Vagina (tissue), 2 donors: ENCODE measurements at regions not wholly inside any gene's neighbourhood (a gene's known extent, or its start where the extent isn't known, plus 50 kb on each side); places are given as distances from the start of the nearest gene placed in this dataset.

Experiments used
- DNase-seq, 2 donors: peaks; one replicate each; pipeline ENCODE4 v3.0.0-alpha.2; 2017; ENCODE audit errors: extremely low spot score in 2 of 2
- H3K27ac ChIP-seq: fragments of 200-600 bp; sonication (generic); one replicate; pipeline ENCODE4 v1.5.1; 2019
- H3K27me3 ChIP-seq: fragments of 200-600 bp; sonication (generic); one replicate; pipeline ENCODE4 v1.5.1; 2019
- H3K36me3 ChIP-seq, 2 donors: fragments of 200-600 bp; sonication (generic); one replicate each; pipeline ENCODE4 v1.5.1; 2017 to 2019
- H3K4me1 ChIP-seq: fragments of 200-600 bp; sonication (generic); one replicate; pipeline ENCODE4 v1.5.1; 2019
- H3K4me3 ChIP-seq, 2 donors: fragments of 200-600 bp; sonication (generic); 1 replicate in 1 of 2; 2 replicates in 1 of 2; pipeline ENCODE4 v1.5.1; 2016 to 2019
- H3K9me3 ChIP-seq: fragments of 200-600 bp; sonication (generic); one replicate; pipeline ENCODE4 v1.5.1; 2019
- POLR2A ChIP-seq, 2 donors: fragments of 450-650 bp; IDR thresholded peaks; one replicate each; pipeline ENCODE4 v1.6.1; 2017; ENCODE audit warnings: antibody characterized with exemption in 2 of 2, mild to moderate bottlenecking in 2 of 2, moderate library complexity in 2 of 2
- POLR2AphosphoS5 ChIP-seq, 2 donors: sonication (generic); formaldehyde crosslinking; IDR thresholded peaks; one replicate each; pipeline ENCODE4 v1.9.0; 2017; ENCODE audit warnings: antibody characterized with exemption in 2 of 2, mild to moderate bottlenecking in 2 of 2, low read depth in 1 of 2; ENCODE audit not compliant: insufficient read depth in 1 of 2
- intact Hi-C: fragments of 100-400 bp; cut with DNase I; formaldehyde crosslinking; loops from one replicate; pipeline ENCODE4 v1.15.1; 2023
- TF ChIP-seq, protein P1 (sequence below), 3 experiments: fragments of 450-650 bp in 2 of 3; fragments of 200-600 bp in 1 of 3; sonication (generic) in 1 of 3; IDR thresholded peaks; one replicate each; pipeline ENCODE4 v1.5.1; 2017 to 2019; ENCODE audit warnings: antibody characterized with exemption in 3 of 3, mild to moderate bottlenecking in 2 of 3, moderate library complexity in 2 of 3

DNA sequence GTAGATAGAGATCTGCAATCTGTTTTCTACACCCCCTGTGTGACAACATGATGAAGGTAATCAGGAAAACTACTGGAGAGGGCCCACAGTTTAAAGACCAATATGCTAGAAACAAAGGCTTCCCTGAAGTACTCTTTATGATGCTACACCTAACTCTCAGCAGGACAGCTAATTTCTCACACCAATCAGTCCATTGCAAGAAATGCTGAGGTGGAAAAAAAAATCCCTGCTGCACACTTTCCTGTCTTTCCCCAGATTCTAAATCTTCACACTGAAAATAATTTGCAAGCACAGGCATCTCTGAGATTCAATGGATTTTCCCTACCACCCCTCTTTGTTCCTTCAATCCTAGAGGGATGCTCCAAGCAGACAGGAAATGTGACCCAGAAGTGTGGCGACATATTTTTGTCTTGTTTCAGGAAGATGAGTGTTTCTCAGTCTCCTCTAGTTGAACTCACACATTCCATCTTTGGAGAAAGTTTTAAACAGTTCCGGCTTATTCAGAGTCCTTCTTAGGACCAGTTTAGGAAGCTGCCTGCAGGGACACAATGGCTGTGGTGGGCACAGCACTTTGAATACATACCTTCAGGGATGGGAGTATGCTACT lies 671.6 kb downstream of the DIAPH3 start:
- TF ChIP-seq POLR2AphosphoS5 (IDR thresholded peaks at IDR 0.05; ENCODE audit: insufficient read depth in 1 of 2, low read depth in 1 of 2) (no peak), POLR2A (IDR thresholded peaks at IDR 0.05) (no peak)
- TF ChIP-seq, protein P1, sequence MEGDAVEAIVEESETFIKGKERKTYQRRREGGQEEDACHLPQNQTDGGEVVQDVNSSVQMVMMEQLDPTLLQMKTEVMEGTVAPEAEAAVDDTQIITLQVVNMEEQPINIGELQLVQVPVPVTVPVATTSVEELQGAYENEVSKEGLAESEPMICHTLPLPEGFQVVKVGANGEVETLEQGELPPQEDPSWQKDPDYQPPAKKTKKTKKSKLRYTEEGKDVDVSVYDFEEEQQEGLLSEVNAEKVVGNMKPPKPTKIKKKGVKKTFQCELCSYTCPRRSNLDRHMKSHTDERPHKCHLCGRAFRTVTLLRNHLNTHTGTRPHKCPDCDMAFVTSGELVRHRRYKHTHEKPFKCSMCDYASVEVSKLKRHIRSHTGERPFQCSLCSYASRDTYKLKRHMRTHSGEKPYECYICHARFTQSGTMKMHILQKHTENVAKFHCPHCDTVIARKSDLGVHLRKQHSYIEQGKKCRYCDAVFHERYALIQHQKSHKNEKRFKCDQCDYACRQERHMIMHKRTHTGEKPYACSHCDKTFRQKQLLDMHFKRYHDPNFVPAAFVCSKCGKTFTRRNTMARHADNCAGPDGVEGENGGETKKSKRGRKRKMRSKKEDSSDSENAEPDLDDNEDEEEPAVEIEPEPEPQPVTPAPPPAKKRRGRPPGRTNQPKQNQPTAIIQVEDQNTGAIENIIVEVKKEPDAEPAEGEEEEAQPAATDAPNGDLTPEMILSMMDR (IDR thresholded peaks at IDR 0.05) = no peak
- Histone ChIP-seq H3K4me3 (no peak overlapping the region), H3K4me1 (peaks cover 6% of the 10 kb centered on the region), H3K36me3 (no peaks in the 10 kb centered on the region), H3K27me3 (no peaks in the 10 kb centered on the region), H3K9me3 (no peaks in the 10 kb centered on the region), H3K27ac (no peak overlapping the region)
- DNase-seq = no peak
- intact Hi-C loops = no loop called here

DNA sequence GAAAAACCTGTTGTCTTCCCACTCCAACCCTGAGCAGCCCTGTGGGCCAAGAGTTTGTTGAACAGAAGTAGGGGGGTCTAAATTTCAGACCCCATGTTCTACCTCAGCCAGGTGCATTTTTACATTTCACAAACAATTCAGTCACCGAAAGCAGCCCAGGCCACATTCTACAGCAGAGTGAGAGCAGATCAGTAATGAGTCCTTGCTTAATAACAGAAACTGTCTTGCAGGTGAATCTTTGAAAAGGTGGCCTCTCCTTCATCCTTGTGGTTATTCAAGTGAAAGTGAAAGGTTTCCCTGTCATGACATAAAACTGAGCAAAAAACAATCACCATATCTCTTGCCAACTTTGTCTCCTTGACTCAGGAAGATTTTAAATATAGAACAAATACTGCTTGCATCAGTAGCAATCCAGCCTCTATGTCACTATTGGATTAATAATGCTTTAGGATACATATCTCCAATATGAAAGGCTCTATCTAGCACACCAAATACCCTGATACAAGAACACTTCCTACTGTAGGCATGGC lies 670.2 kb downstream of the DIAPH3 start:
- Histone ChIP-seq H3K9me3 (no peaks in the 10 kb centered on the region), H3K4me3 (no peak overlapping the region), H3K36me3 (no peaks in the 10 kb centered on the region), H3K27me3 (no peaks in the 10 kb centered on the region), H3K4me1 (peaks cover 6% of the 10 kb centered on the region), H3K27ac (no peak overlapping the region)
- TF ChIP-seq POLR2A (IDR thresholded peaks at IDR 0.05) (no peak), POLR2AphosphoS5 (IDR thresholded peaks at IDR 0.05; ENCODE audit: insufficient read depth in 1 of 2, low read depth in 1 of 2) (no peak)
- TF ChIP-seq, protein P1 (IDR thresholded peaks at IDR 0.05) = no peak
- intact Hi-C loops = no loop called here
- DNase-seq = no peak

DNA sequence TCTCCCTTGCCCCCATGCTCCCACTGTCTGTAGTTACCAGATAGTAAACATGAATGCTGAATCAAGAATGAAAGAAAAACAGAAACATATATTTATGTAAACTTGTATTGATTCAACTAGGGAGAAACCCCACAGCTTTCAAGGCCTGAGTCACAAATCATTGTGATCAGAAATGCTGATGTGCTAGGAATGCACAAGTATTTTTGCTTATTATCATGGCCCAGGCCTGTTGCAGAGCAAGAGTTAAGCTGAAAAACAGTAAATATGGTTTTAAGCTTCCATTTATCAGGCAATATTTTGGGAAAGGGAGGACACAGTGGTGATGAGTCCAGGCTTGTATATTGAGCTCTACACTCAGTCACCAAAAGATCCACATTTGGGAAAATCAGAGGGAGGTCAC lies 669.6 kb downstream of the DIAPH3 start:
- DNase-seq = no peak
- H3K9me3 ChIP-seq = no peaks in the 10 kb centered on the region
- H3K4me3 ChIP-seq = no peak overlapping the region
- H3K36me3 ChIP-seq = no peaks in the 10 kb centered on the region
- H3K27me3 ChIP-seq = no peaks in the 10 kb centered on the region
- peaks cover 6% of the 10 kb centered on the region for H3K4me1 ChIP-seq
- intact Hi-C loops = no loop called here
- H3K27ac ChIP-seq = no peak overlapping the region
- TF ChIP-seq POLR2A (IDR thresholded peaks at IDR 0.05) (no peak), POLR2AphosphoS5 (IDR thresholded peaks at IDR 0.05; ENCODE audit: insufficient read depth in 1 of 2, low read depth in 1 of 2) (no peak)
- TF ChIP-seq, protein P1 (IDR thresholded peaks at IDR 0.05) = no peak

DNA sequence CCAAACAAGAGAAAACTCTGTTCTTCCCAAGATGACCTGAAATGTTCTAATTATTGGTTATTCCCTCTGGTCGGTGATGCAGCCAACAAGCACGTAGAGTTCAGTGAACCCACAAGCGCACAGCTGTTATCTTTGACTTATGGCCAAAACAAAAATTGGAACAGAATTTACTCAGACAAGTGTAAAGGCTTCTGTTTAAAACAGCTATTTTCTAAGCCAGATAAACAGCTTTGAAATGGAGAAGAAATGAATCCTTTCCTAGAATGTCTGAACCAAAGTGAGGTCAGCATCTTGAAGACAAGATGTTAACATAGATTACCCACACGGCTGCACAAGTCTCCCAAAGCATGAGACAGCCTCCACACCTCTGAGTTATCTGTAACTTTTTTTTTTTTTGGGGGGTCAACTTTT lies 669.2 kb downstream of the DIAPH3 start:
- Histone ChIP-seq H3K4me3 (no peak overlapping the region), H3K4me1 (peaks cover 6% of the 10 kb centered on the region), H3K36me3 (no peaks in the 10 kb centered on the region), H3K27me3 (no peaks in the 10 kb centered on the region), H3K27ac (no peak overlapping the region), H3K9me3 (no peaks in the 10 kb centered on the region)
- intact Hi-C loops = no loop called here
- DNase-seq = no peak
- TF ChIP-seq POLR2AphosphoS5 (IDR thresholded peaks at IDR 0.05; ENCODE audit: insufficient read depth in 1 of 2, low read depth in 1 of 2) (no peak), POLR2A (IDR thresholded peaks at IDR 0.05) (no peak)
- TF ChIP-seq, protein P1 (IDR thresholded peaks at IDR 0.05) = no peak

DNA sequence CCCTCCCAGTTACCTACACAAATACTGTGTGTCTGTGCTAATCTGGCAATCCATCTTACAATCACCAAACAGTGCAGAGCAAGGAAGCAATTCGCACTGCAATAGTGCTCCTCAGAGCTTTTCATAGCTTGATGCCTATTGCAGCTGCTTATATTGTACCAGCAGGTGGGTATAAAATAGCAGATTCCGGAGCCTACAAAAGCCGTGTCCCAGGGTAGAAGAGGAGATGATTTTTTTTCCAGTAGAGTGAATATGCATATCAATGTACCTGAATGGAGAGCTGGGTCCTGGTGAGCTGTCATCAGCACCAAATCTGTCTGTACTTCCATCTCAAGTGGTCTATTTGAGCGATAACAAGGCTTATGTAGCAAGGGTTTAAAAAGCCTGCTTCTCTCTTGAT lies 668.4 kb downstream of the DIAPH3 start:
- Histone ChIP-seq H3K4me1 (peaks cover 6% of the 10 kb centered on the region), H3K27ac (no peak overlapping the region), H3K27me3 (no peaks in the 10 kb centered on the region), H3K9me3 (no peaks in the 10 kb centered on the region), H3K36me3 (no peaks in the 10 kb centered on the region), H3K4me3 (no peak overlapping the region)
- intact Hi-C loops = no loop called here
- DNase-seq = no peak
- TF ChIP-seq POLR2AphosphoS5 (IDR thresholded peaks at IDR 0.05; ENCODE audit: insufficient read depth in 1 of 2, low read depth in 1 of 2) = no peak
- TF ChIP-seq, protein P1 (IDR thresholded peaks at IDR 0.05) = no peak
- TF ChIP-seq POLR2A (IDR thresholded peaks at IDR 0.05) = no peak
